ENCODE measurements at regions not wholly inside any gene's neighbourhood (a gene's known extent, or its start where the extent isn't known, plus 50 kb on each side); places are given as distances from the start of the nearest gene placed in this dataset.

DNA sequence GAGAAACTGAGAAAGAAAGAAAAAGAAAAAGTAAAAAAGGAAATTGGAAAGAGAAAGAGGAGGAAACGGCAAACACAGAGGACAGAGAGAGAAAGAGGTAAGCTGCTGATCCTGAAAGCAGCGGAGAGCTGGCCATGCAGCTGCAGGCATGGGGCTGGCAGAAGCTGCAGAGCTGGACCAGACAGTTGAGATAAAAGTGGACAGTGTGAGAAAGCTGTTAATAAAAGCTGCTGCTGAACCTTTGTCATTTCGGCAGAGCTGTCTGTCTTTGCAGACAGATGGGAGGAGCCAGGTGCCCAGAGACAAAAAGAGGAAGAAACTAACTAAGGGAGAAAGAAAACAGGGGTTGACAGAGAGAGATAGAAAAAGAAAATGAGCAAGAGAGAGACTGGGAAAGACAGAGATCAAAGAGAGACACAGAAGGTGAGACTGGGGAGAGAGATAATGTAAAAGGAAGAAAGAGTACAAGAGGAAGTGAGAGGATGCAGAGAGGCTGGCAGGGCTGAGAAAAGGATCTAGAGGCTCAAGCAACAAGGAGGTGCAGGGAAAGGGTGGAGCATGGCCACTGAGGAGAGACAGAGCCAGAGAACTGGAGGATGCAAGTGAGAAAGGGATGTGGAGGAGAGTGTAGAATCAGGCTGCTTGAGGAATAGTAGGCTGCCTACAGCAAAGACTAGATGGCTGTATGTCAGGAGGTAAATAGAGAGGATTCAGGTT, 376.8 kb upstream of the FGF16 start:
- TF ChIP-seq ZNF510 (tag by site-specific recombination; IDR thresholded peaks at IDR 0.05; ENCODE audit: insufficient replicate concordance) (no peak), ZNF174 (tag by site-specific recombination; IDR thresholded peaks at IDR 0.05) (no peak), ZNF701 (tag by site-specific recombination; IDR thresholded peaks at IDR 0.05) (no peak), ZNF138 (tag by site-specific recombination; IDR thresholded peaks at IDR 0.05; ENCODE audit: borderline replicate concordance) (no peak), ZNF324 (tag by site-specific recombination; IDR thresholded peaks at IDR 0.05) (no peak), ZNF274 (IDR thresholded peaks at IDR 0.05; ENCODE audit: low read length) (no peak), ZNF274 (tag by site-specific recombination; IDR thresholded peaks at IDR 0.05; ENCODE audit: borderline replicate concordance) (no peak), FEZF1 (tag by site-specific recombination; IDR thresholded peaks at IDR 0.05) (no peak)
- TF ChIP-seq, protein P1, sequence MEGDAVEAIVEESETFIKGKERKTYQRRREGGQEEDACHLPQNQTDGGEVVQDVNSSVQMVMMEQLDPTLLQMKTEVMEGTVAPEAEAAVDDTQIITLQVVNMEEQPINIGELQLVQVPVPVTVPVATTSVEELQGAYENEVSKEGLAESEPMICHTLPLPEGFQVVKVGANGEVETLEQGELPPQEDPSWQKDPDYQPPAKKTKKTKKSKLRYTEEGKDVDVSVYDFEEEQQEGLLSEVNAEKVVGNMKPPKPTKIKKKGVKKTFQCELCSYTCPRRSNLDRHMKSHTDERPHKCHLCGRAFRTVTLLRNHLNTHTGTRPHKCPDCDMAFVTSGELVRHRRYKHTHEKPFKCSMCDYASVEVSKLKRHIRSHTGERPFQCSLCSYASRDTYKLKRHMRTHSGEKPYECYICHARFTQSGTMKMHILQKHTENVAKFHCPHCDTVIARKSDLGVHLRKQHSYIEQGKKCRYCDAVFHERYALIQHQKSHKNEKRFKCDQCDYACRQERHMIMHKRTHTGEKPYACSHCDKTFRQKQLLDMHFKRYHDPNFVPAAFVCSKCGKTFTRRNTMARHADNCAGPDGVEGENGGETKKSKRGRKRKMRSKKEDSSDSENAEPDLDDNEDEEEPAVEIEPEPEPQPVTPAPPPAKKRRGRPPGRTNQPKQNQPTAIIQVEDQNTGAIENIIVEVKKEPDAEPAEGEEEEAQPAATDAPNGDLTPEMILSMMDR (tag by site-specific recombination; IDR thresholded peaks at IDR 0.05): no peak
- TF ChIP-seq, protein P2, sequence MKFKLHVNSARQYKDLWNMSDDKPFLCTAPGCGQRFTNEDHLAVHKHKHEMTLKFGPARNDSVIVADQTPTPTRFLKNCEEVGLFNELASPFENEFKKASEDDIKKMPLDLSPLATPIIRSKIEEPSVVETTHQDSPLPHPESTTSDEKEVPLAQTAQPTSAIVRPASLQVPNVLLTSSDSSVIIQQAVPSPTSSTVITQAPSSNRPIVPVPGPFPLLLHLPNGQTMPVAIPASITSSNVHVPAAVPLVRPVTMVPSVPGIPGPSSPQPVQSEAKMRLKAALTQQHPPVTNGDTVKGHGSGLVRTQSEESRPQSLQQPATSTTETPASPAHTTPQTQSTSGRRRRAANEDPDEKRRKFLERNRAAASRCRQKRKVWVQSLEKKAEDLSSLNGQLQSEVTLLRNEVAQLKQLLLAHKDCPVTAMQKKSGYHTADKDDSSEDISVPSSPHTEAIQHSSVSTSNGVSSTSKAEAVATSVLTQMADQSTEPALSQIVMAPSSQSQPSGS (tag by site-specific recombination; IDR thresholded peaks at IDR 0.05; ENCODE audit: low read depth): no peak
